H9 (cell line): ENCODE measurements at regions not wholly inside any gene's neighbourhood (a gene's known extent, or its start where the extent isn't known, plus 50 kb on each side); places are given as distances from the start of the nearest gene placed in this dataset.

ENCODE experiments used
- DNase-seq: peaks from one replicate; pipeline ENCODE4 v3.0.0-alpha.2; 2017
- H2AFZ ChIP-seq: one replicate; pipeline ENCODE4 v1.6.1; 2013; ENCODE audit warnings: mild to moderate bottlenecking, low read length, control low read depth, moderate library complexity
- H2AK5ac ChIP-seq: 2 replicates; pipeline ENCODE4 v1.6.1; 2013; ENCODE audit warnings: low read length, control low read depth, mixed read lengths; ENCODE audit not compliant: insufficient read length
- H2BK120ac ChIP-seq: one replicate; pipeline ENCODE4 v1.6.1; 2013; ENCODE audit warnings: low read depth, mild to moderate bottlenecking, low read length, control low read depth, inconsistent platforms; ENCODE audit not compliant: poor library complexity, severe bottlenecking
- H2BK12ac ChIP-seq: 2 replicates; pipeline ENCODE4 v1.6.1; 2013; ENCODE audit warnings: low read length, control low read depth, mixed read lengths, low read depth; ENCODE audit not compliant: insufficient read length
- H2BK15ac ChIP-seq: 2 replicates; pipeline ENCODE4 v1.6.1; 2013; ENCODE audit warnings: low read depth, low read length, control low read depth
- H2BK20ac ChIP-seq: one replicate; pipeline ENCODE4 v1.6.1; 2013; ENCODE audit warnings: low read depth, mild to moderate bottlenecking, low read length, control low read depth, inconsistent platforms; ENCODE audit not compliant: poor library complexity, severe bottlenecking
- H2BK5ac ChIP-seq: 2 replicates; pipeline ENCODE4 v1.6.1; 2013; ENCODE audit warnings: low read length, control low read depth, mixed read lengths; ENCODE audit not compliant: insufficient read length
- H3K14ac ChIP-seq: 2 replicates; pipeline ENCODE4 v1.6.1; 2013; ENCODE audit warnings: low read length, control low read depth; ENCODE audit not compliant: insufficient read depth
- H3K18ac ChIP-seq: 2 replicates; pipeline ENCODE4 v1.6.1; 2013; ENCODE audit warnings: low read depth, mild to moderate bottlenecking, mixed read lengths, low read length, control low read depth; ENCODE audit not compliant: insufficient read length
- H3K23ac ChIP-seq: 2 replicates; pipeline ENCODE4 v1.6.1; 2013; ENCODE audit warnings: low read length, control low read depth, mixed read lengths, low read depth; ENCODE audit not compliant: insufficient read length
- H3K23me2 ChIP-seq: 2 replicates; pipeline ENCODE4 v1.6.1; 2013; ENCODE audit warnings: low read depth, mild to moderate bottlenecking, mixed read lengths, low read length, control low read depth; ENCODE audit not compliant: insufficient read length, poor library complexity, severe bottlenecking
- H3K27ac ChIP-seq: 2 replicates; pipeline ENCODE4 v1.5.1; 2013; ENCODE audit warnings: low read length, control low read depth, mixed read lengths, low read depth; ENCODE audit not compliant: insufficient read length
- H3K27me3 ChIP-seq: 2 replicates; pipeline ENCODE4 v1.6.1; 2013; ENCODE audit warnings: low read length, control low read depth, inconsistent platforms; ENCODE audit not compliant: insufficient read depth
- H3K4ac ChIP-seq: 2 replicates; pipeline ENCODE4 v1.6.1; 2013; ENCODE audit warnings: low read depth, mild to moderate bottlenecking, control low read depth, inconsistent platforms, low read length, moderate library complexity
- H3K4me1 ChIP-seq: 2 replicates; pipeline ENCODE4 v1.6.1; 2013; ENCODE audit warnings: low read length, control low read depth, inconsistent platforms; ENCODE audit not compliant: insufficient read depth
- H3K4me2 ChIP-seq: 2 replicates; pipeline ENCODE4 v1.6.1; 2013; ENCODE audit warnings: low read length, control low read depth, mixed read lengths; ENCODE audit not compliant: insufficient read length, insufficient read depth
- H3K56ac ChIP-seq: 2 replicates; pipeline ENCODE4 v1.6.1; 2013; ENCODE audit warnings: low read depth, mild to moderate bottlenecking, mixed read lengths, low read length, control low read depth; ENCODE audit not compliant: insufficient read length
- H3K79me1 ChIP-seq: 2 replicates; pipeline ENCODE4 v1.6.1; 2013; ENCODE audit warnings: low read depth, mild to moderate bottlenecking, moderate library complexity, low read length, control low read depth, inconsistent platforms; ENCODE audit not compliant: insufficient read depth, poor library complexity, severe bottlenecking
- H3K79me2 ChIP-seq: 2 replicates; pipeline ENCODE4 v1.6.1; 2013; ENCODE audit warnings: low read length, control low read depth, inconsistent platforms; ENCODE audit not compliant: insufficient read depth
- H3K9ac ChIP-seq: 2 replicates; pipeline ENCODE4 v1.6.1; 2013; ENCODE audit warnings: low read length, control low read depth, mixed read lengths; ENCODE audit not compliant: insufficient read length; ENCODE audit errors: extremely low read depth
- H3K9me3 ChIP-seq: one replicate; pipeline ENCODE4 v1.6.1; 2013; ENCODE audit warnings: low read depth, low read length, inconsistent platforms; ENCODE audit not compliant: control insufficient read depth
- H3T11ph ChIP-seq: one replicate; pipeline ENCODE4 v1.6.1; 2013; ENCODE audit warnings: mild to moderate bottlenecking, low read length, control low read depth, inconsistent platforms
- H4K20me1 ChIP-seq: one replicate; pipeline ENCODE4 v1.6.1; 2013; ENCODE audit not compliant: control insufficient read depth, insufficient read length, insufficient read depth
- H4K5ac ChIP-seq: 2 replicates; pipeline ENCODE4 v1.6.1; 2013; ENCODE audit warnings: low read depth, mild to moderate bottlenecking, mixed read lengths, low read length, control low read depth; ENCODE audit not compliant: insufficient read length
- H4K8ac ChIP-seq: replicated peaks from 2 replicates; pipeline ENCODE4 v1.6.1; 2013; ENCODE audit warnings: low read length, control low read depth, mixed read lengths, low read depth; ENCODE audit not compliant: insufficient read length
- H4K91ac ChIP-seq: 2 replicates; pipeline ENCODE4 v1.6.1; 2013; ENCODE audit warnings: low read depth, mild to moderate bottlenecking, moderate library complexity, mixed read lengths, low read length, control low read depth; ENCODE audit not compliant: insufficient read length
- H3K27ac Mint-ChIP-seq, 3 experiments: 2 replicates in 2 of 3; 3 replicates in 1 of 3; pipeline ENCODE4 v1.8.0; 2020 to 2021; ENCODE audit warnings: mixed read lengths in 3 of 3, mild to moderate bottlenecking in 1 of 3, moderate library complexity in 1 of 3
- H3K27me3 Mint-ChIP-seq: 2 replicates; pipeline ENCODE4 v1.8.0; 2021; ENCODE audit warnings: low read depth, mild to moderate bottlenecking, moderate library complexity, mixed read lengths
- H3K36me3 Mint-ChIP-seq, 3 experiments: 2 replicates in 2 of 3; 3 replicates in 1 of 3; pipeline ENCODE4 v1.8.0; 2020 to 2021; ENCODE audit warnings: low read depth in 3 of 3, mixed read lengths in 3 of 3; ENCODE audit not compliant: insufficient read depth in 1 of 3
- H3K4me1 Mint-ChIP-seq, 2 experiments: 2 replicates each; pipeline ENCODE4 v1.8.0; 2020; ENCODE audit warnings: mixed read lengths in 2 of 2
- H3K4me3 Mint-ChIP-seq, 2 experiments: 2 replicates in 1 of 2; 3 replicates in 1 of 2; pipeline ENCODE4 v1.8.0; 2020 to 2021; ENCODE audit warnings: mild to moderate bottlenecking in 2 of 2, mixed read lengths in 2 of 2, moderate library complexity in 1 of 2
- H3K9me3 Mint-ChIP-seq, 2 experiments: 2 replicates in 1 of 2; 3 replicates in 1 of 2; pipeline ENCODE4 v1.8.0; 2020; ENCODE audit warnings: mild to moderate bottlenecking in 2 of 2, mixed read lengths in 2 of 2, moderate library complexity in 1 of 2
- CTCF ChIP-seq: fragments of 200-600 bp; sonication (generic); conservative IDR thresholded peaks from 3 replicates; pipeline ENCODE4 v1.8.0; 2021; ENCODE audit warnings: antibody characterized with exemption, mild to moderate bottlenecking

- Histone ChIP-seq H2AFZ (no peak overlapping the region), H2BK12ac (no peak overlapping the region)
These were observed 73.0 kb upstream of the RAI14 start for GRCh38 chr5:34583167-34583566.

More at GRCh38 chr5:34583167-34583566, 73.0 kb upstream of the RAI14 start:
- H3K36me3 Mint-ChIP-seq, result peaks cover 0 to 2% (median 0%) of the 10 kb centered on the region in 3 experiments; a peak in 1 of 7 replicates
- no peaks in the 10 kb centered on the region for H3K79me2 ChIP-seq
- no peak overlapping the region for H3K27ac ChIP-seq
- no peak overlapping the region for H3K14ac ChIP-seq
- peaks cover 1% of the 10 kb centered on the region; the same call in 1 of the 2 replicates for H3K27me3 Mint-ChIP-seq
- no peak overlapping the region for H2BK120ac ChIP-seq
- peaks cover 0 to 4% of the 10 kb centered on the region in 2 experiments; a peak in 1 of 5 replicates for H3K9me3 Mint-ChIP-seq
- H3K27me3 ChIP-seq, result no peaks in the 10 kb centered on the region
- no peak overlapping the region for H2BK15ac ChIP-seq
- H3T11ph ChIP-seq, result no peak overlapping the region
- H3K4me1 Mint-ChIP-seq, result peaks cover 16 to 26% of the 10 kb centered on the region in 2 experiments
- H3K27ac Mint-ChIP-seq, result no peak overlapping the region
- H3K4me1 ChIP-seq, result no peaks in the 10 kb centered on the region; the same call in 1 of the 2 replicates
- H3K23ac ChIP-seq, result no peak overlapping the region
- no peaks in the 10 kb centered on the region for H4K20me1 ChIP-seq
- H3K4ac ChIP-seq, result no peak overlapping the region
- no peak overlapping the region for H3K18ac ChIP-seq
- H3K79me1 ChIP-seq, result no peaks in the 10 kb centered on the region
- no peak for TF ChIP-seq CTCF
- H3K56ac ChIP-seq, result no peak overlapping the region
- H2AK5ac ChIP-seq, result no peak overlapping the region
- no peaks in the 10 kb centered on the region for H3K23me2 ChIP-seq
- no peaks in the 10 kb centered on the region for H3K9me3 ChIP-seq
- H3K4me3 Mint-ChIP-seq, result no peak overlapping the region
- no peak overlapping the region for H2BK20ac ChIP-seq
- H4K91ac ChIP-seq, result no peak overlapping the region
- no peak overlapping the region for H2BK5ac ChIP-seq
- H4K8ac ChIP-seq, result no peak overlapping the region
- no peak overlapping the region for H3K9ac ChIP-seq
- no peak overlapping the region for H4K5ac ChIP-seq
- DNase-seq, result no peak
- no peak overlapping the region for H3K4me2 ChIP-seq
